OCI-LY7 (cell line): ENCODE measurements at regions not wholly inside any gene's neighbourhood (a gene's known extent, or its start where the extent isn't known, plus 50 kb on each side); places are given as distances from the start of the nearest gene placed in this dataset.

ENCODE experiments used
- EZH2phosphoT487 ChIP-seq: fragments of 200-600 bp; sonication (generic); IDR thresholded peaks from 2 replicates; pipeline ENCODE4 v1.6.1; 2018; ENCODE audit warnings: low read depth, borderline replicate concordance, mild to moderate bottlenecking, mixed run types, antibody characterized with exemption, low read length, moderate library complexity, mixed read lengths
- TF ChIP-seq, protein P1 (sequence below): fragments of 200-600 bp; sonication (generic); conservative IDR thresholded peaks from 2 replicates; pipeline ENCODE4 v1.5.1; 2014; ENCODE audit warnings: mild to moderate bottlenecking, antibody characterized with exemption, low read length, moderate library complexity, mixed read lengths

DNA sequence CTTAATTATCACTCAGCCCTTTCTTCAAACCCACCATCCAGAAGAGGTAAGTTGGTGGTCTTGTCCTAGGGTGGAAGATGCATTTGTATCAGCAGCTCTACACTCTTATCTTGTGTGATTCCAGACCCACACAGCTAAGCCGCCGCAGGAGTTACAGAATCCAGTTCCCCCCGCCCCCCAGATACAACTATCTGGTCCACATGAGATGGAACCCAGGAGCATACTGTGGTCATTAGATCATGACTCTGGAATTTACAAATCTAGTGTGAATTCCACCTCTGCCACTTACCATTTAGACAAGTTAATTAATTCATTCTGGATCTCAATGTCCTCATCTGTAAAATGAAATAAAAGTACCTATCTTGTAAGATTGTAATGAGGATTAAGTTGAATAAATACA, 486.4 kb downstream of the BCL11A start:
- TF ChIP-seq, protein P1, sequence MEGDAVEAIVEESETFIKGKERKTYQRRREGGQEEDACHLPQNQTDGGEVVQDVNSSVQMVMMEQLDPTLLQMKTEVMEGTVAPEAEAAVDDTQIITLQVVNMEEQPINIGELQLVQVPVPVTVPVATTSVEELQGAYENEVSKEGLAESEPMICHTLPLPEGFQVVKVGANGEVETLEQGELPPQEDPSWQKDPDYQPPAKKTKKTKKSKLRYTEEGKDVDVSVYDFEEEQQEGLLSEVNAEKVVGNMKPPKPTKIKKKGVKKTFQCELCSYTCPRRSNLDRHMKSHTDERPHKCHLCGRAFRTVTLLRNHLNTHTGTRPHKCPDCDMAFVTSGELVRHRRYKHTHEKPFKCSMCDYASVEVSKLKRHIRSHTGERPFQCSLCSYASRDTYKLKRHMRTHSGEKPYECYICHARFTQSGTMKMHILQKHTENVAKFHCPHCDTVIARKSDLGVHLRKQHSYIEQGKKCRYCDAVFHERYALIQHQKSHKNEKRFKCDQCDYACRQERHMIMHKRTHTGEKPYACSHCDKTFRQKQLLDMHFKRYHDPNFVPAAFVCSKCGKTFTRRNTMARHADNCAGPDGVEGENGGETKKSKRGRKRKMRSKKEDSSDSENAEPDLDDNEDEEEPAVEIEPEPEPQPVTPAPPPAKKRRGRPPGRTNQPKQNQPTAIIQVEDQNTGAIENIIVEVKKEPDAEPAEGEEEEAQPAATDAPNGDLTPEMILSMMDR, result no peak
- no peak for TF ChIP-seq EZH2phosphoT487
